IMR-90 (cell line): ENCODE measurements at regions not wholly inside any gene's neighbourhood (a gene's known extent, or its start where the extent isn't known, plus 50 kb on each side); places are given as distances from the start of the nearest gene placed in this dataset.

ENCODE experiments used
- ATAC-seq: fragments of 200-7000 bp; cut with Tn5 transposase; 2 replicates; pipeline ENCODE4 v1.9.1; 2020; ENCODE audit warnings: low read depth, mild to moderate bottlenecking, moderate library complexity
- BruUV-seq: library from RNA; stranded (reverse); fragments of 400-500 nt; replicated peaks from 2 replicates; lab custom pipeline; 2021; lab: Mats Ljungman, UMichigan
- CTCF ChIA-PET: fragments of 300-600 bp; formaldehyde crosslinking; extraction: SDS; loops from one replicate; lab custom pipeline; 2021; ENCODE audit warnings: antibody characterized with exemption; lab: Yijun Ruan, JAX
- POLR2A ChIA-PET: fragments of 300-600 bp; sonication (Branson Sonifier 250); formaldehyde crosslinking; loops from one replicate; lab custom pipeline; 2022; ENCODE audit warnings: antibody characterized with exemption; ENCODE audit not compliant: unreplicated experiment; lab: Charles Lee
- DNase-seq: peaks from one replicate; pipeline ENCODE4 v3.0.0; 2013
- H2AFZ ChIP-seq: replicated peaks from 2 replicates; pipeline ENCODE3; 2013; ENCODE audit warnings: low read length, mild to moderate bottlenecking; ENCODE audit not compliant: poor library complexity
- H2AK5ac ChIP-seq: 2 replicates; pipeline ENCODE4 v1.6.1; 2013; ENCODE audit warnings: low read depth, low read length, inconsistent platforms
- H2AK9ac ChIP-seq: replicated peaks from 2 replicates; pipeline ENCODE3; 2013; ENCODE audit warnings: mild to moderate bottlenecking, low read depth, low read length, moderate library complexity; ENCODE audit not compliant: poor library complexity
- H2BK120ac ChIP-seq: 2 replicates; pipeline ENCODE4 v1.6.1; 2013; ENCODE audit warnings: low read depth, low read length, inconsistent platforms
- H2BK15ac ChIP-seq: 3 replicates; pipeline ENCODE4 v1.6.1; 2013; ENCODE audit warnings: low read depth, low read length, inconsistent platforms
- H2BK20ac ChIP-seq: 2 replicates; pipeline ENCODE4 v1.6.1; 2013; ENCODE audit warnings: low read depth, mild to moderate bottlenecking, inconsistent platforms, low read length, moderate library complexity
- H2BK5ac ChIP-seq: 2 replicates; pipeline ENCODE4 v1.6.1; 2013; ENCODE audit warnings: mild to moderate bottlenecking, low read depth, low read length, inconsistent platforms; ENCODE audit not compliant: poor library complexity, severe bottlenecking
- H3K14ac ChIP-seq: replicated peaks from 2 replicates; pipeline ENCODE4 v1.6.1; 2013; ENCODE audit warnings: low read depth, low read length, inconsistent platforms
- H3K18ac ChIP-seq: 2 replicates; pipeline ENCODE4 v1.6.1; 2013; ENCODE audit warnings: low read depth, low read length, control low read depth
- H3K23ac ChIP-seq: 2 replicates; pipeline ENCODE4 v1.6.1; 2013; ENCODE audit warnings: low read depth, low read length, inconsistent platforms
- H3K27ac ChIP-seq: 2 replicates; pipeline ENCODE4 v1.5.1; 2013; ENCODE audit warnings: mild to moderate bottlenecking, control low read depth, low read length; ENCODE audit not compliant: insufficient read depth
- H3K27me3 ChIP-seq: 2 replicates; pipeline ENCODE4 v1.6.1; 2013; ENCODE audit warnings: low read length; ENCODE audit not compliant: control insufficient read depth, insufficient read depth
- H3K36me3 ChIP-seq: 2 replicates; pipeline ENCODE4 v1.6.1; 2013; ENCODE audit warnings: low read length, mixed read lengths; ENCODE audit not compliant: control insufficient read depth, insufficient read depth
- H3K4ac ChIP-seq: 2 replicates; pipeline ENCODE4 v1.6.1; 2013; ENCODE audit warnings: low read depth, low read length, inconsistent platforms
- H3K4me1 ChIP-seq: 2 replicates; pipeline ENCODE4 v1.6.1; 2013; ENCODE audit warnings: low read length, mixed read lengths; ENCODE audit not compliant: control insufficient read depth, insufficient read depth
- H3K4me2 ChIP-seq: 2 replicates; pipeline ENCODE4 v1.6.1; 2013; ENCODE audit warnings: low read depth, mild to moderate bottlenecking, control low read depth, low read length, moderate library complexity
- H3K4me3 ChIP-seq: 2 replicates; pipeline ENCODE4 v1.5.1; 2013; ENCODE audit warnings: low read depth, mild to moderate bottlenecking, control low read depth, low read length, moderate library complexity; ENCODE audit not compliant: insufficient read depth
- H3K56ac ChIP-seq: 2 replicates; pipeline ENCODE4 v1.6.1; 2013; ENCODE audit warnings: low read length, inconsistent platforms; ENCODE audit not compliant: insufficient read depth; ENCODE audit errors: extremely low read depth
- H3K79me1 ChIP-seq, 2 experiments: 2 replicates each; pipeline ENCODE4 v1.6.1; 2013; ENCODE audit warnings: low read length in 2 of 2, inconsistent platforms in 1 of 2, low read depth in 1 of 2
- H3K9ac ChIP-seq: 2 replicates; pipeline ENCODE4 v1.6.1; 2013; ENCODE audit warnings: low read depth, low read length, control low read depth
- H3K9me1 ChIP-seq: 2 replicates; pipeline ENCODE4 v1.6.1; 2013; ENCODE audit warnings: low read length, inconsistent platforms; ENCODE audit not compliant: insufficient read depth
- H3K9me3 ChIP-seq: 2 replicates; pipeline ENCODE4 v1.6.1; 2013; ENCODE audit warnings: low read length; ENCODE audit not compliant: control insufficient read depth, insufficient read depth
- H4K20me1 ChIP-seq: 2 replicates; pipeline ENCODE4 v1.6.1; 2013; ENCODE audit warnings: low read length, inconsistent platforms; ENCODE audit not compliant: insufficient read depth
- H4K5ac ChIP-seq: 2 replicates; pipeline ENCODE4 v1.6.1; 2013; ENCODE audit warnings: mild to moderate bottlenecking, low read depth, low read length, control low read depth
- H4K8ac ChIP-seq, 2 experiments: 2 replicates each; pipeline ENCODE4 v1.6.1; 2013; ENCODE audit warnings: low read depth in 2 of 2, low read length in 2 of 2, control low read depth in 1 of 2, inconsistent platforms in 1 of 2
- H4K91ac ChIP-seq: 2 replicates; pipeline ENCODE4 v1.6.1; 2013; ENCODE audit warnings: low read depth, low read length, inconsistent platforms; ENCODE audit not compliant: insufficient read depth
- CEBPB ChIP-seq: IDR thresholded peaks from 2 replicates; pipeline ENCODE4 v1.6.1; 2012; ENCODE audit warnings: low read depth, low read length, improper control_type of control experiment
- CHD1 ChIP-seq: IDR thresholded peaks from 2 replicates; pipeline ENCODE4 v1.6.1; 2012; ENCODE audit warnings: low read depth, low read length, improper control_type of control experiment
- FOS ChIP-seq: fragments of 150-350 bp; IDR thresholded peaks from 2 replicates; pipeline ENCODE4 v1.6.1; 2016; ENCODE audit warnings: low read depth, low read length
- NFE2L2 ChIP-seq: fragments of 150-350 bp; IDR thresholded peaks from 2 replicates; pipeline ENCODE4 v1.6.1; 2016; ENCODE audit warnings: low read depth, mild to moderate bottlenecking, low read length
- SMC3 ChIP-seq: fragments of 150-350 bp; IDR thresholded peaks from 2 replicates; pipeline ENCODE4 v1.6.1; 2016; ENCODE audit warnings: low read depth, mild to moderate bottlenecking, antibody characterized with exemption, low read length, moderate library complexity
- WGBS, 2 experiments: methylation state at CpG; one replicate each; pipeline versions ENCODE4 v1.1.5 to v1.1.7; 2013; ENCODE audit warnings: missing lambda C conversion rate in 2 of 2; ENCODE audit not compliant: insufficient read length in 1 of 2; ENCODE audit errors: extremely low coverage in 2 of 2; 5-methylcytosine and 5-hydroxymethylcytosine counted together
- dilution Hi-C: fragments of 300-500 bp; cut with HindIII; formaldehyde crosslinking; loops from one replicate; pipeline ENCODE4 v1.14.3; 2018; ENCODE audit warnings: low sequenced_read_pairs; ENCODE audit not compliant: unreplicated experiment
- in situ Hi-C: fragments of 300-500 bp; cut with MboI; formaldehyde crosslinking; loops from 3 replicates; pipeline ENCODE4 v1.14.3; 2019; ENCODE audit warnings: low sequenced_read_pairs, inconsistent platforms, mixed read lengths
- intact Hi-C: fragments of 100-400 bp; cut with micrococcal nuclease; formaldehyde crosslinking; loops from 2 replicates; pipeline ENCODE4 v1.10.0; 2022
- TF ChIP-seq, protein P1 (sequence below): fragments of 150-350 bp; IDR thresholded peaks from 2 replicates; pipeline ENCODE4 v1.6.1; 2017; ENCODE audit warnings: mild to moderate bottlenecking, antibody characterized with exemption, low read length, low read depth

DNA sequence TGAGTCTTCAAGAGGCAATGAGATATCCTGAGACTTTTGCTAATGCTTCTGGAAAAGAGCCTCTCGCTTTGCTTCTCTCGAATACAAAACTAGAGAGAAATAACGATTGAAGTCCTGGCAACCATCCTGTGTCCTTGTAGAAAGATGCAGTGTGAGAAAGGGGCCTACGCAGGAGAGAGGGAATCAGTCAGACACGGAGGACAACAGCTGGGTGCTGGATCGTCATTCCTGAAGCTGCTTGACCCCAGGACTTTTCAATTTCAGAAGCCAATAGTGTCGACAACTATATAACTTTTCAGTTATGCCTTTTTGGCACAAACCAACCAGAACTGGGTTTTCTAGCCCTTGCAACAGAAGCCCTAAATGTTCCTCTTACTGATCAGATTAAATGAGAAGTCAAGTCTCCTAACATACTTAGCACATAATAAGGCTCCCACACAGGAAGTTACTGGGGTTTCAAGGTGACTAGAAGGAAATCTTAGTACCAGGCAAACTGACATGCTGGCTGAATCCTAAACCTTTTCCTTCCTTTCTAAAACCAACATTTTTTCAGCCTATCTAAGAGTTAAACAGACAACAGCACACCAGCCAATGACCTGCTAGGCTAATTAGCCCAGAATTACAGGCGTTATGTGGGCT, 755.6 kb downstream of the MED13L start:
- Histone ChIP-seq H3K9me3 (peaks cover 4% of the 10 kb centered on the region), H2BK20ac (no peak overlapping the region), H2BK15ac (no peak overlapping the region), H4K20me1 (no peaks in the 10 kb centered on the region), H3K14ac (no peak overlapping the region), H3K56ac (no peak overlapping the region), H2BK120ac (no peak overlapping the region), H2BK5ac (no peak overlapping the region), H3K9me1 (no peaks in the 10 kb centered on the region), H2AK5ac (no peak overlapping the region), H2AFZ (no peak overlapping the region), H4K5ac (no peak overlapping the region), H3K4me1 (no peaks in the 10 kb centered on the region), H4K91ac (no peak overlapping the region), H3K9ac (no peak overlapping the region), H3K36me3 (no peaks in the 10 kb centered on the region), H3K27me3 (no peaks in the 10 kb centered on the region), H2AK9ac (no peak overlapping the region), H3K4me2 (no peak overlapping the region), H3K23ac (no peak overlapping the region), H3K18ac (no peak overlapping the region), H3K4ac (no peak overlapping the region), H4K8ac (no peak overlapping the region), H3K27ac (no peak overlapping the region), H3K4me3 (no peak overlapping the region), H3K79me1 (no peaks in the 10 kb centered on the region)
- CTCF ChIA-PET = no interaction called here
- DNase-seq (no peak), ATAC-seq (no peak)
- TF ChIP-seq, protein P1, sequence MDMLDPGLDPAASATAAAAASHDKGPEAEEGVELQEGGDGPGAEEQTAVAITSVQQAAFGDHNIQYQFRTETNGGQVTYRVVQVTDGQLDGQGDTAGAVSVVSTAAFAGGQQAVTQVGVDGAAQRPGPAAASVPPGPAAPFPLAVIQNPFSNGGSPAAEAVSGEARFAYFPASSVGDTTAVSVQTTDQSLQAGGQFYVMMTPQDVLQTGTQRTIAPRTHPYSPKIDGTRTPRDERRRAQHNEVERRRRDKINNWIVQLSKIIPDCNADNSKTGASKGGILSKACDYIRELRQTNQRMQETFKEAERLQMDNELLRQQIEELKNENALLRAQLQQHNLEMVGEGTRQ = no peak
- TF ChIP-seq CEBPB = no peak
- TF ChIP-seq NFE2L2 = no peak
- no peak for TF ChIP-seq CHD1
- TF ChIP-seq SMC3 = no peak
- TF ChIP-seq FOS = no peak
- no TSS peak for BruUV-seq
- in situ Hi-C loops = no loop called here
- POLR2A ChIA-PET = no interaction called here
- intact Hi-C loops = no loop called here
- dilution Hi-C loops = no loop called here
- WGBS, 2 experiments = 100% methylated on average over 1 of the region's 8 CpGs; no CpG with 5 or more reads in 1 of the 2 experiments
